ENCODE measurements at regions not wholly inside any gene's neighbourhood (a gene's known extent, or its start where the extent isn't known, plus 50 kb on each side); places are given as distances from the start of the nearest gene placed in this dataset.
"Not testable (repeated sequence)": the region's sequence is repeated elsewhere in the genome, so short reads cannot be mapped to it uniquely, and the experiment has no call there.

DNA sequence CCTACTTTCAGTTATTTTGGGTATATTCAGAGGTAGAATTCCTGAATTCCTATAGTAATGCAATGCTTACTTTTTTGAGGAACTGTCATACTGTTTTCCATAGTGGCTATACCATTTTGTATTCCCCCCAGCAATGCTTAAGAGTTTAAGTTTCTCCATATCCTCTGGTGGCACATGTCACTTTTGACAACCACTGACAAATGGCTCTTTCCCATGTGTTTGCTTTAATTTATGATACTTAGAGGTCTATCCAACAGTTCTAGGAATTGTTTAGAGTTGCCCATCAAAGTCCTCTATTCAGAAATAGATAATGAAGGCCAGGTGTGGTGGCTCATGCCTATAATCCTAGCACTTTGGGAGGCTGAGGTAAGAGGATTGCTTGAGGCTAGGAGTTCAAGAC, 128.9 kb upstream of the CFAP20DC start:
- no peak for DNase-seq
- no peak for ATAC-seq
- Histone ChIP-seq H3K4me3 (no peak overlapping the region), H3K27me3 (no peaks in the 10 kb centered on the region), H3K27ac (no peak overlapping the region), H3K9me3 (no peaks in the 10 kb centered on the region), H3K4me1 (no peaks in the 10 kb centered on the region), H3K36me3 (no peaks in the 10 kb centered on the region)
- intact Hi-C loops (cut with DNase I), result no loop called here
- TF ChIP-seq, protein P1, sequence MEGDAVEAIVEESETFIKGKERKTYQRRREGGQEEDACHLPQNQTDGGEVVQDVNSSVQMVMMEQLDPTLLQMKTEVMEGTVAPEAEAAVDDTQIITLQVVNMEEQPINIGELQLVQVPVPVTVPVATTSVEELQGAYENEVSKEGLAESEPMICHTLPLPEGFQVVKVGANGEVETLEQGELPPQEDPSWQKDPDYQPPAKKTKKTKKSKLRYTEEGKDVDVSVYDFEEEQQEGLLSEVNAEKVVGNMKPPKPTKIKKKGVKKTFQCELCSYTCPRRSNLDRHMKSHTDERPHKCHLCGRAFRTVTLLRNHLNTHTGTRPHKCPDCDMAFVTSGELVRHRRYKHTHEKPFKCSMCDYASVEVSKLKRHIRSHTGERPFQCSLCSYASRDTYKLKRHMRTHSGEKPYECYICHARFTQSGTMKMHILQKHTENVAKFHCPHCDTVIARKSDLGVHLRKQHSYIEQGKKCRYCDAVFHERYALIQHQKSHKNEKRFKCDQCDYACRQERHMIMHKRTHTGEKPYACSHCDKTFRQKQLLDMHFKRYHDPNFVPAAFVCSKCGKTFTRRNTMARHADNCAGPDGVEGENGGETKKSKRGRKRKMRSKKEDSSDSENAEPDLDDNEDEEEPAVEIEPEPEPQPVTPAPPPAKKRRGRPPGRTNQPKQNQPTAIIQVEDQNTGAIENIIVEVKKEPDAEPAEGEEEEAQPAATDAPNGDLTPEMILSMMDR (IDR thresholded peaks at IDR 0.05), result no peak

DNA sequence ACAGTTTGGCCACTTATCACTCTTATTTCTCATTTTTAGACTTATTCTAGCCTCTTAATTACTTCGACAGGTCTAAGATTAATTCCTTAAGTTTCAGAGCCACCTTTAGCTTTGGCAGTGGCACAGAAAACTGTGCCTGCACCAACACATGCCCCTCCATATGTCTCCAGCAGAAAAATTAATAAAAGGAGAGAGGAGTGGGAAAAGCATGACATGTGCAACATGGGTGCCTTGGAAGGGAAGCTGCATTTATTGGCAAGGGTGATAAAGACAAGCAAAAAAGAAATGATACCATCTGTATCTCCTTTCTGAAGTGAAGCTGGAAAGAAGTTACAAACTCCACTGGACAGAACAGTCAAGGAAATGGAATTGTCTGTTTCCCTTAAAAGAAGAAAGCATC, 121.7 kb upstream of the CFAP20DC start:
- Histone ChIP-seq H3K27ac (no peak overlapping the region), H3K9me3 (no peaks in the 10 kb centered on the region), H3K4me1 (no peaks in the 10 kb centered on the region), H3K27me3 (no peaks in the 10 kb centered on the region), H3K4me3 (no peak overlapping the region), H3K36me3 (no peaks in the 10 kb centered on the region)
- ATAC-seq (no peak), DNase-seq (no peak)
- TF ChIP-seq, protein P1 (IDR thresholded peaks at IDR 0.05), result no peak
- intact Hi-C loops (cut with DNase I), result no loop called here

DNA sequence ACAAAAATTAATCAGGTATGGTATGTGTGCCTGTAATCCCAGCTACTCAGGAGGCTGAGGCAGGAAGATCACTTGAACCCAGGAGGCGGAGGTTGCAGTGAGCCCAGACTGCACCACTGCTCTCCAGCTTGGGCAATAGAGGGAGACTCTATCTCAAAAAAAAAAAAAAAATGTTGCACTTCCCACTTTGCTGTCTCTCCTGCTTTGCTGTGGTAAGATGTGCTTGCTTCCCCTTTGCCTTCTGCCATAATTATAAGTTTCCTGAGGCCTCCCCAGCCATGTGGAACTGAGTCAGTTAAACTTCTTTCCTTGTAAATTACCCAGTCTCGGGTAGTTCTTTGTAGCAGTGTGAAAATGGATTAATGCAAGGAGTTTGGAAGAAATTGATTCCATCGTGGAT, 120.3 kb upstream of the CFAP20DC start:
- H3K27me3 ChIP-seq; H3K4me1 ChIP-seq; H3K36me3 ChIP-seq; H3K4me3 ChIP-seq; intact Hi-C loops (cut with DNase I); H3K9me3 ChIP-seq; H3K27ac ChIP-seq; DNase-seq; ATAC-seq: not testable (repeated sequence)

DNA sequence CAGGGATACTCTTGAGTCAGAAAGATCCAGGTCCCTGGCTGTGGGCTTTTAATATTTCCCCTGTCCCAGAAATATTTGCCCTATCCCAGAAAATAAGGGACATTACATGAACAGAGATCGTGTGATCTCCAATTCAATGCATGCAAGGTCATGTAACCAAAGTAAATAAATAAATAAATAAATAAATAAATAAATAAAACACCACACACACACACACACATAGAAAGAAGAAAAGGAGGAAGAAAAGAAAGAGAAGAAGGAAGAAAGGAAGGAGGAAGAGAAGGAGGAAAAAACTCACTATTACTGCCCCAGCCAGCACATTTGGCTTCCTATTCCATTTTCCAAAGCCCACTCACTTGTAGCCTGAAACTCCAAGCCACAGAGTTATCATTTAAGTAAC, 117.9 kb upstream of the CFAP20DC start:
- Histone ChIP-seq H3K36me3 (no peaks in the 10 kb centered on the region), H3K27ac (no peak overlapping the region), H3K27me3 (no peaks in the 10 kb centered on the region), H3K4me1 (no peaks in the 10 kb centered on the region), H3K9me3 (no peaks in the 10 kb centered on the region), H3K4me3 (no peak overlapping the region)
- ATAC-seq (no peak), DNase-seq (no peak)
- TF ChIP-seq, protein P1 (IDR thresholded peaks at IDR 0.05), result no peak
- intact Hi-C loops (cut with DNase I), result no loop called here

DNA sequence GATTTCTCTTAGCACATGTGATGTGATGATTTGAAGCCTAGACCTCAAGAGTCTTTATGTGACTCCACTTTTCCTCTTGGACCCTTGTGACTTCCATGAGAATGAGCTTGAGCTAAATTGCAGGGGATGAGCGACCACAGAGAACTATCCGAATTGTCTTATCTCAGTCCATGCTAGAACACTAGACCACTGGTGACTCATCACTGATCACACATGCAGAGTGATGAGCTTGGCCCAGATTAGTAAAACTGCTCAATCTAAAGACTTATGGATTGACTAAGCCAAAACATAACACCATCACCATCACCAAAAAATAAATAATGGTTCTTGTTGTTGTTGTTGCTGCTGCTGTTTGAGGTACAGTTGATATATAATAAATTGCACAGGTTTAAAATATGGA, 114.1 kb upstream of the CFAP20DC start:
- ATAC-seq, result no peak
- H3K27ac ChIP-seq, result no peak overlapping the region
- no peak for DNase-seq
- TF ChIP-seq, protein P1 (IDR thresholded peaks at IDR 0.05), result no peak
- H3K36me3 ChIP-seq, result no peaks in the 10 kb centered on the region
- no peaks in the 10 kb centered on the region for H3K9me3 ChIP-seq
- H3K4me3 ChIP-seq, result no peak overlapping the region
- H3K27me3 ChIP-seq, result no peaks in the 10 kb centered on the region
- intact Hi-C loops (cut with DNase I), result no loop called here
- no peaks in the 10 kb centered on the region for H3K4me1 ChIP-seq

DNA sequence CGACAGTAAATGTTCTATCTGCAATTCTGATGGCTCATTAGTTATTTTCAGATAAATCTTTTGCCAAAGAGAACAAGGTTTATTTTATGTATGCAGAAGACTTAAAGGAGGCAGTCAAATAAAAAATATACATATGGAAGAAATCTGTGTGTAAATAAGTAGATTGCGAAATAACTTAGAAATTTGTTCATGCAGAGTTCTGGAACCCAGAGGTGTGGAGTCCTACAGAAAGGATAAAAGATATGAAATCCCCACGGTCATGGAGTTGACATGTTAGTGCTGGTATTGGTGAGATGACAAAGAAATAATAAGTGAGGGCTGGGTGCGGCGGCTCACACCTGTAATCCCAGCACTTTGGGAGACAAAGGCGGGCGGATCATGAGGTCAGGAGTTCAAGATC, 111.2 kb upstream of the CFAP20DC start:
- TF ChIP-seq, protein P1 (IDR thresholded peaks at IDR 0.05), result no peak
- intact Hi-C loops (cut with DNase I), result no loop called here
- no peak for ATAC-seq

More for the DNA sequence above, 111.2 kb upstream of the CFAP20DC start:
- no peak overlapping the region for H3K27ac ChIP-seq
- H3K4me3 ChIP-seq, result no peak overlapping the region
- no peaks in the 10 kb centered on the region for H3K27me3 ChIP-seq
- no peaks in the 10 kb centered on the region for H3K9me3 ChIP-seq
- no peaks in the 10 kb centered on the region for H3K36me3 ChIP-seq
- DNase-seq, result no peak
- no peaks in the 10 kb centered on the region for H3K4me1 ChIP-seq
